TTC549 (cell line): ENCODE measurements at regions not wholly inside any gene's neighbourhood (a gene's known extent, or its start where the extent isn't known, plus 50 kb on each side); places are given as distances from the start of the nearest gene placed in this dataset.

Source experiments
- FAIRE-seq: peaks from 2 replicates; lab custom pipeline; 2012; peaks lifted over from hg19 to GRCh38; lab: Jason Lieb, UNC

DNA sequence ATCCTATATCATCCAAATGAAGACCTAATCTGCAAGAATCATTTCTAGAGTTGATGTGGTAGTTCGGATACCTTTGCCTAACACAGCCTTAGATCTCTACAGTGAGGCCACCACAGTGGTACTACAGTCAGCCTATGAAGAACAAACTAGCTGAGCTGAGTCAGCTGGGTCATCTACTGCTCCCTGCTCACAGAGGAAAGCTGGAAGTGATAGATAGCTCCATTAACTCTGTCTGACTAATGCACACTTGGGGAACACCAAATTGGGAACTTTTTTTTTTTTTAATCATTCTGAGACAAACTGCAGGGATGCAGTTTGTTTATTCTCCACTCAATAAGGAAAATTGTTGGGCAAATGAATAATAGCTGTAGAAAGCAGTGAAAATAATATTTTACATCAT, 1160.6 kb downstream of the PCDH9 start:
- FAIRE-seq: no peak

GRCh38 chr13:66068683-66069082, 1161.5 kb downstream of the PCDH9 start:
- FAIRE-seq: no peak

- no peak for FAIRE-seq
These were observed 1181.2 kb downstream of the PCDH9 start for GRCh38 chr13:66048888-66049287.

DNA sequence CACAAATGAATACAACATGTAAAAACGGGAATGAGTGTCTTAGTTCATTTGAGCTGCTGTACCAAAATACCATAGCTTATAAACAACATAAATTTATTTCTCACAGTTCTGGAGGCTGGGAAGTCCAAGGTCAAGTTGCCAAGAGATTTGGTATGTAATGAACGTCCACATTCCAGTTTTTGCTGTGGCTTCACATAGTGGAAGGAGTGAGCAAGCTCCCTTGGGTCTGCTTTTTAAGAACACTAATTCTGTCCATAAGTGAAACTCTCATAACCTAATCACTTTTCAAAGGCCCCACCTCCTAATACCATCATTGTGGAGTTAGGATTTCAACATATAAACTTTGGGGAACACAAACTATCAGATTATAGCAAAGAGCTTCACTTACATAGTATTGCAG, 1189.6 kb downstream of the PCDH9 start:
- FAIRE-seq: no peak

- FAIRE-seq: no peak
These were observed 1193.0 kb downstream of the PCDH9 start for GRCh38 chr13:66037096-66037495.

- FAIRE-seq: no peak
These were observed 1193.5 kb downstream of the PCDH9 start for GRCh38 chr13:66036636-66037035.

DNA sequence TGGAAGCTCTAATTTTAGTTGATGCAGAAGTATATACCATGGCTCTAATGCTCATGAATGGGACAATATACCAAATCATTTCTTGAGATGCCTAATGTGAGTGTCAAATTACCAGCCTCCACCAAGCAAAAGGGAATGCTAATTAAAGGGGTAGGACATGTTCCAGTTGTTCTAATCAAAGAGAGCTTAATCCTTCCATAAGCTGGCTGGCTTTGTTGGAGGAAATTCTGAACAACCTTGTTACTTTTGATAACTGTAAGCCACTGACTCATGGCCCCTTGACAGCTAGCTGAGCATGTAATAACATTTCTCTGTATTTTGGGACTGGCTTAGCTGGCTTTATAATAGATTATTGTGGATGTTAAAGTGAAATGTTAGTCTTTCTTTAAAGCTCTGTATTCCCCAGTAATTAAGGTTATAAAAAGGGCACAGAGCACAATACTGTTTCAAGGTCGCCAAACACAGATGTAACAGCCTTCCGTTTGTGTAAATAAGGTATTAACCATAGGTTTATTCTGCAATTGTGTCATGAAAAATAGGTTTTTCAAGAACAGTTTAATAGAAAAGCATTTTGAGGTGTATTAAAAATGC, 1194.0 kb downstream of the PCDH9 start:
- no peak for FAIRE-seq

DNA sequence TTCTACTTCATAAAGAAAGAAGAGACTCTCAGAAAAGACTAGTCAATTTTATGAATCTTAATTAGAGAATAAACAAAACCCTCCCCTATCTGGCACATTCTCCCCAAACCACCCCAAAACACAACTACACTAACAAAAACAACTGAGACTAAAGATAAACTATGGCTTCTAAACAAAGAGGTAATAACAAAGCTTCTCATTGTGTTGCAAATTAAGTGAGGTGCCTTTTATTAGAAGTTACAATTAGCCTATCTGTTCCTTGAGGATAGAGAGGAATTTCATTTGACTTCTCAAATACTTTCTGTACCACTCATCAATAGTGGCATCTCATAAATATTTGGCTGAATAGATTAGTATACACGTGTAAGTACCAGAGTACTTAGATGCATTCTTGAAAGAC, 1196.2 kb downstream of the PCDH9 start:
- no peak for FAIRE-seq

DNA sequence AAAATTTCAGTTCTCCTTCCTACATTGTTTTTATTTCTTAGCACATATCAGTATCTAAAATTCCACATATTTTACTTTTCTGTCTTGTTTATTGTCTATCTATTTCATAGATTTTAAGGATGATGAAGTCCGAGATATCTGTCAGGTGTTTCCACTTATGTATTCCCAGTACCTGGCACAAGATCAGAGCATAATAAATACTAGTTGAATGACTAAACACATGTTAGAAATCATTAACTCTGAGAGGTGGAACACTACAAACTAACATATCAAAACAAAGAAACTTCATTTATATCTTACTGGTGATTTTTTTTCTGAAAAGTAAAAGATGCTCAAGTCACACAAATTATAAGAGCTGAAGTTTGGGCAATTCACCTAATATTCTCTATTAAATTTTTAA, 1208.3 kb downstream of the PCDH9 start:
- no peak for FAIRE-seq

DNA sequence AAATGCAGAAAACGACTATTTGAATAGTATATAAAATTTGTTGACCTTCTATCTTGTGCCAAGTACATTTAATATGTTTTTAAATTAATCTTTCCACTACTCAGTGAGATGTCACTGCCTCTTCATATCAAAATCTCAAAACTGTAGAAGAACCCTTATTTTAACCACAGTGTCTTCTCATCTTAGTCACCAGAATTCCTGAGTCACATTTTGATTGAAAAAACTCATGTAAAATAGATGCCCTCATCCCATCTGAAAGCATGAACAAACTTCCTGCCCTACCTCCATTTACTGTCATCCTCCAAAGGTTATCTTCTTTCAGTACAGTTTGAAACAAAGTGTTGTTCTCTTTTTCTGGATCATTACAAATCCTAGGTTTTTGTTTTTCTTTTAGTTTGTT, 1215.4 kb downstream of the PCDH9 start:
- no peak for FAIRE-seq

GRCh38 chr13:66009241-66009640, 1220.9 kb downstream of the PCDH9 start:
- FAIRE-seq: no peak

DNA sequence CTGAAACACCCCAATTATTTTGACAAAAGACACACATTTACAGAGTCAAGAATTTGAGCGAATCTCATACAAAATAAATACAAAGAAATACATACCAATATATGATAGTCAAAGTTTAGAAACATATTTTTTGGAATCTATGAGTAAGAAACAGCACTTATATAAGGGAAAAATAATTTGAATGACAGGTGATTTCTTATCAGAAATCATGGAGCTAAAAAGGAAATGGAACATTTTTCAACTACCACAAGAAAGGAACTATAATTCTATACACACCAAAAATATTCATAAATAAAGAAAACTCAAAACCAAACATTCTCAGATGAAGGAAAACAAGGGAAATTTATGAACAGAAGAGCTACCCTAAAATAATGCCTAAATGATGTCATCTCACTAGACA, 1226.6 kb downstream of the PCDH9 start:
- FAIRE-seq: no peak

- FAIRE-seq: no peak
These were observed 1229.0 kb downstream of the PCDH9 start for GRCh38 chr13:66001140-66001539.

DNA sequence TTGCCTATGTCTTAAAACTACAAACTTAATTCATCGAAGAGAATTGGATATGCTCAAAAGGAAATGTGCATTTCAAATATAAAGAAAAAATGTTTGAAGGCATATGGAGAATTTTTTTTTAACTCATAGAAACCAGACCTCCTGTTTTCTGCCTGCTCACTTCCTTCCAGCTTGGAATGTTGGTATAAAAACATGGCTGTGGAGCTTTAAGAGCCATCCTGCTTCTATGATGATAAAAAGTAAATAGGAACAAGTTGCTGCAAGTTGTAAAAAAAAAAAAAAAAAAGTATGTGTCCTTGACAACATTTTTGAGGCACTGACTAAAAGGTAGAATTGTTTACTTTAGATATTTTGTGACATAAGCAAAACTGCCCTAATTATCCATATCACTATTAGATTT, 1230.7 kb downstream of the PCDH9 start:
- no peak for FAIRE-seq

- FAIRE-seq: no peak
These were observed 1239.5 kb downstream of the PCDH9 start for GRCh38 chr13:65990684-65991083.

- no peak for FAIRE-seq
These were observed 1244.5 kb downstream of the PCDH9 start for GRCh38 chr13:65985612-65986011.

- no peak for FAIRE-seq
These were observed 1252.6 kb downstream of the PCDH9 start for GRCh38 chr13:65977525-65977924.

- no peak for FAIRE-seq
These were observed 1258.6 kb downstream of the PCDH9 start for GRCh38 chr13:65971541-65971940.

DNA sequence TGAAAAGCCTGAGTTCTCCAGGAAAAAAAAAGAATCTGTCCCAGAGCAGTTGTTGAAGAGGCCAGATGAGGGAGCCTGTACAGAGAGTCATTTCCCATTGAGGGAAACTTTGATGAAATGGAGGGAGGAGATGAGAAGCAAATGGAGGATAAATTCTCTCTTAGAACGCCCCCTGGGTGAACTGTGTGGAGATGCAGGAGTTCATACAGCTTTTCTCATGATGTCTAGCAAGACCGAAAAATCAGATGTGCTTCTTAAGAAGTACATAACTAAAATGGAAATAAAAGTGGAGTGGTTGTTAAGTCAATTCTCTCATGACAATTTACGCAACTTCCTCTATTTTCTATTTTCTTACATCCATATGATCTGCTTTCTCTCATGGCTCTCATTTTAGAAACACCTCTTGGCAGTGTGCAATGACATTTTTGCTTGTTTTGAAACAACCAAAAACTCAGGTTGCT, 1263.1 kb downstream of the PCDH9 start:
- FAIRE-seq: peak; percentile 67

DNA sequence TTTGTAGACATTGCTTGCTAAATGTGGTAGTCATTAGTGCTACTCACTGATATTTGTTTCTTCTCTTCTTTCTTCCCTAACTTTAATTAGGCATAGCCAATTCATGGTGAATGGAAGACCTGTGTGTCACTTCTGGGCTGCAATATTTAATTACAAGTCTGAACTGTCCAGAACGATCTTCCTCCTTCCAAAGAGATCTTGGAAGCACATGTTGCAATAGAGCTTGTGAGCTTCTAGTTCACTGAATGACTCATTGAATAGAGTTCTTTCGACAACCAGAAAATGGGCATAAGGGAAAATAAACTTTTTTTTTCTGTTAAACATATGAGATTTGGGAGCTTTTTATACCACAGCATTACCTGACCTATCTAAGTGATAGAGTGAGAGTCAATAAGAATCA, 1264.6 kb downstream of the PCDH9 start:
- FAIRE-seq: no peak

DNA sequence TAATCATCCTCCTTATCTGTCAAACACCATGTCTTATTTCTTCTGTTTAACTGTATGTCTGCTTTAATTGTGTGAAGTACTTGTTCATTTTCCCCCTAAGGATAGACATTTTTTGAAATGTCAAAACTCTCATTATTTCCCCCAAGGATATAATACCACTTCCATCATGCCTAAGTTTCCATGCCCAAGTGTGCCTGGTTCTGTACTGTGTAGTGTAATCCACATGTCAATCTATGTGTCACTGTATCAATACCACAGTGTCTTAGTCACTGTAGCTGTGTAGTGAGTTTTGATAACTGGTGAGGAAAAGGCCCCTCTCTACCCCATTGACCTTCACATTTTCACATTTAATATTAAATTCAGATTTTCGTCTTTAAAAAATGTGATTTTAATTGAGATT, 1265.5 kb downstream of the PCDH9 start:
- FAIRE-seq: no peak

GRCh38 chr13:65959305-65959704, 1270.8 kb downstream of the PCDH9 start:
- FAIRE-seq: no peak

DNA sequence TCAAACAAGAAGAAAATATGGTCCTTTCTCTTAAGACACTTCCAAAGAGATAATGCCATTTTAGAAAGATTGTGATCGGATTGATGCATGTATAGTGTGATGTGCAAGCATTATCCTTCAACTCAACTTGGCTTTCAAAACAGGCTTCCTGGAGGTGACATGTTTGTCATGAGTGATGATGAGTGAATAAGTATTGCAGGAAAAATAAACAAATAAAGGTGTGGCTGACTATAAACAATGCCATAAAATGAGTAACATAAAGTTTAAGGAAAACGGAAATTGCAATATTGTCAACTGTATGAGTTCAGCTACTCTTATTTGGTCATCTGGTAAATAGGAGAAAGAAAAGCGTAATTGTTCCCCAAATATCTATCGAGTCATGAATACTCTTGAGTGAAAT, 1283.7 kb downstream of the PCDH9 start:
- FAIRE-seq: no peak

- FAIRE-seq: no peak
These were observed 1286.4 kb downstream of the PCDH9 start for GRCh38 chr13:65943708-65944107.

DNA sequence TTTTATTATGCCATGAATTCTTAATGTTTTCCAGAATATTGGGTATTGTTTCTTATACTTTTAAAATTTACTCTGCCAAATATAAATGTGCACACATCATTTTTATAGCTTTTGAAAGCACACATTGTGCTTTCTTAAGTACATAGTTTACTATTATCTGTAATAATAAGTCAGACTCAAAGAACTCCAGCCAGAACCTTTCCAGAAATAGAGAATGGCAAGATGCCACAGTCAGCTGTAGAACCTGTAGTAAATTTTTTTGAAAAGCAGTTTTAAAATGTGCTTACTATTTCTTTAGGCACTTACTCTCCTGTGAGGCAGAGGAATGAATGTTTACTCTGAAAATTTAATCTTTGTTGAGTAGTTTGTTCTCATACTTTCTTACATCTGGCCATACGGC, 1287.1 kb downstream of the PCDH9 start:
- no peak for FAIRE-seq
